ENCODE measurements at regions not wholly inside any gene's neighbourhood (a gene's known extent, or its start where the extent isn't known, plus 50 kb on each side); places are given as distances from the start of the nearest gene placed in this dataset.

DNA sequence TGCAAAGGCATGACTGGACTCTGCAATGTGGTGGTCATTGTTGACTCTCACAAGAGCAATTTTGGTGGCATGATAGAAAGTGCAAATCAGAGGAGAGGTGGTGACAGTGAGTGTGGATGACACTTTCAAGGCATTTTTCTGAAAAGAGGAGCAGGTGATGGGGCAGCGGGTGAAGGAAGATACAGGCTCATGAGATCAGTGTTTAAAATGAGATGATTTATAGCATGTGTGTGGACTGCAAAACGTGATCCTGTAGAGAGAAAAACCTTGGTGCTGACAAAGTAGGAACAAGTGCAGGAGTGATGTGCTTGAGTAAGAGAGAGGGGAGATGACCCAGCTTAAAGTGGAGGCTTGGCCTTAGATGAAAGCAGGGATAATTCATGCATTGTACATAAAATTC is 171.2 kb upstream of the PPP2R2B start:
- TF ChIP-seq, protein P1, sequence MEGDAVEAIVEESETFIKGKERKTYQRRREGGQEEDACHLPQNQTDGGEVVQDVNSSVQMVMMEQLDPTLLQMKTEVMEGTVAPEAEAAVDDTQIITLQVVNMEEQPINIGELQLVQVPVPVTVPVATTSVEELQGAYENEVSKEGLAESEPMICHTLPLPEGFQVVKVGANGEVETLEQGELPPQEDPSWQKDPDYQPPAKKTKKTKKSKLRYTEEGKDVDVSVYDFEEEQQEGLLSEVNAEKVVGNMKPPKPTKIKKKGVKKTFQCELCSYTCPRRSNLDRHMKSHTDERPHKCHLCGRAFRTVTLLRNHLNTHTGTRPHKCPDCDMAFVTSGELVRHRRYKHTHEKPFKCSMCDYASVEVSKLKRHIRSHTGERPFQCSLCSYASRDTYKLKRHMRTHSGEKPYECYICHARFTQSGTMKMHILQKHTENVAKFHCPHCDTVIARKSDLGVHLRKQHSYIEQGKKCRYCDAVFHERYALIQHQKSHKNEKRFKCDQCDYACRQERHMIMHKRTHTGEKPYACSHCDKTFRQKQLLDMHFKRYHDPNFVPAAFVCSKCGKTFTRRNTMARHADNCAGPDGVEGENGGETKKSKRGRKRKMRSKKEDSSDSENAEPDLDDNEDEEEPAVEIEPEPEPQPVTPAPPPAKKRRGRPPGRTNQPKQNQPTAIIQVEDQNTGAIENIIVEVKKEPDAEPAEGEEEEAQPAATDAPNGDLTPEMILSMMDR (IDR thresholded peaks at IDR 0.05): no peak
- TF ChIP-seq POLR2A (IDR thresholded peaks at IDR 0.05): no peak
